Thoracic aorta (tissue), 2 donors: ENCODE measurements at regions not wholly inside any gene's neighbourhood (a gene's known extent, or its start where the extent isn't known, plus 50 kb on each side); places are given as distances from the start of the nearest gene placed in this dataset.

ENCODE experiments used
- ATAC-seq: fragments of 150-250 bp; one replicate; pipeline ENCODE4 v1.8.0; 2017; ENCODE audit warnings: low read depth; ENCODE audit not compliant: insufficient number of reproducible peaks, low FRiP score
- DNase-seq: peaks from one replicate; pipeline ENCODE4 v3.0.0-alpha.2; 2020; ENCODE audit warnings: low spot score
- H3K27ac ChIP-seq, 2 donors: fragments of 200-600 bp; sonication (generic); 1 replicate in 1 of 2; 2 replicates in 1 of 2; pipeline ENCODE4 v1.5.1; 2016; ENCODE audit warnings: mild to moderate bottlenecking in 2 of 2, moderate library complexity in 2 of 2
- H3K27me3 ChIP-seq: fragments of 200-600 bp; sonication (generic); replicated peaks from 2 replicates; pipeline ENCODE4 v1.6.0; 2016; ENCODE audit warnings: mild to moderate bottlenecking; ENCODE audit not compliant: insufficient read depth
- H3K36me3 ChIP-seq: fragments of 200-600 bp; sonication (generic); one replicate; pipeline ENCODE4 v1.5.1; 2016
- H3K4me1 ChIP-seq, 2 donors: fragments of 200-600 bp; sonication (generic); 1 replicate in 1 of 2; 2 replicates in 1 of 2; pipeline versions ENCODE4 v1.5.1 to v1.6.0; 2016; ENCODE audit warnings: low read depth in 2 of 2, mild to moderate bottlenecking in 1 of 2; ENCODE audit not compliant: control insufficient read depth in 1 of 2
- H3K4me3 ChIP-seq: fragments of 200-600 bp; sonication (generic); 2 replicates; pipeline ENCODE4 v1.5.1; 2016; ENCODE audit warnings: mild to moderate bottlenecking
- H3K9me3 ChIP-seq: fragments of 200-600 bp; sonication (generic); 2 replicates; pipeline ENCODE4 v1.5.1; 2016
- CTCF ChIP-seq: fragments of 200-600 bp; sonication (generic); IDR thresholded peaks from one replicate; pipeline ENCODE4 v1.5.1; 2019; ENCODE audit warnings: antibody characterized with exemption

GRCh38 chr18:30652387-30652786, 390.2 kb downstream of the DSC3 start:
- H3K27me3 ChIP-seq = no peaks in the 10 kb centered on the region
- no peak overlapping the region for H3K4me3 ChIP-seq
- H3K9me3 ChIP-seq = no peaks in the 10 kb centered on the region
- H3K36me3 ChIP-seq = no peaks in the 10 kb centered on the region
- no peak overlapping the region for H3K27ac ChIP-seq
- DNase-seq (no peak), ATAC-seq (no peak)
- TF ChIP-seq CTCF = no peak
- H3K4me1 ChIP-seq = no peaks in the 10 kb centered on the region

- no peak for TF ChIP-seq CTCF
These were observed 392.0 kb downstream of the DSC3 start for GRCh38 chr18:30650499-30650898.

GRCh38 chr18:30644158-30644557, 398.4 kb downstream of the DSC3 start:
- no peaks in the 10 kb centered on the region for H3K9me3 ChIP-seq
- H3K27ac ChIP-seq = no peak overlapping the region
- H3K4me3 ChIP-seq = no peak overlapping the region
- ATAC-seq (no peak), DNase-seq (no peak)
- H3K36me3 ChIP-seq = no peaks in the 10 kb centered on the region
- H3K4me1 ChIP-seq = no peaks in the 10 kb centered on the region
- TF ChIP-seq CTCF = no peak
- no peaks in the 10 kb centered on the region for H3K27me3 ChIP-seq

More at GRCh38 chr18:30650499-30650898, 392.0 kb downstream of the DSC3 start:
- Histone ChIP-seq H3K27me3 (no peaks in the 10 kb centered on the region), H3K4me1 (no peaks in the 10 kb centered on the region), H3K27ac (no peak overlapping the region), H3K36me3 (no peaks in the 10 kb centered on the region), H3K4me3 (no peak overlapping the region), H3K9me3 (no peaks in the 10 kb centered on the region)
- DNase-seq (no peak), ATAC-seq (no peak)

- Histone ChIP-seq H3K27me3 (no peaks in the 10 kb centered on the region), H3K36me3 (no peaks in the 10 kb centered on the region), H3K27ac (no peak overlapping the region), H3K4me3 (no peak overlapping the region), H3K4me1 (no peaks in the 10 kb centered on the region), H3K9me3 (no peaks in the 10 kb centered on the region)
- ATAC-seq (no peak), DNase-seq (no peak)
- TF ChIP-seq CTCF = no peak
These were observed 403.2 kb downstream of the DSC3 start for GRCh38 chr18:30639361-30639760.

- Histone ChIP-seq H3K4me3 (no peak overlapping the region), H3K27me3 (no peaks in the 10 kb centered on the region), H3K36me3 (no peaks in the 10 kb centered on the region), H3K4me1 (no peaks in the 10 kb centered on the region), H3K9me3 (no peaks in the 10 kb centered on the region), H3K27ac (no peak overlapping the region)
- DNase-seq (no peak), ATAC-seq (no peak)
- no peak for TF ChIP-seq CTCF
These were observed 408.3 kb downstream of the DSC3 start for GRCh38 chr18:30634249-30634648.
